ENCODE measurements at regions not wholly inside any gene's neighbourhood (a gene's known extent, or its start where the extent isn't known, plus 50 kb on each side); places are given as distances from the start of the nearest gene placed in this dataset.
"Not testable (repeated sequence)": the region's sequence is repeated elsewhere in the genome, so short reads cannot be mapped to it uniquely, and the experiment has no call there.

DNA sequence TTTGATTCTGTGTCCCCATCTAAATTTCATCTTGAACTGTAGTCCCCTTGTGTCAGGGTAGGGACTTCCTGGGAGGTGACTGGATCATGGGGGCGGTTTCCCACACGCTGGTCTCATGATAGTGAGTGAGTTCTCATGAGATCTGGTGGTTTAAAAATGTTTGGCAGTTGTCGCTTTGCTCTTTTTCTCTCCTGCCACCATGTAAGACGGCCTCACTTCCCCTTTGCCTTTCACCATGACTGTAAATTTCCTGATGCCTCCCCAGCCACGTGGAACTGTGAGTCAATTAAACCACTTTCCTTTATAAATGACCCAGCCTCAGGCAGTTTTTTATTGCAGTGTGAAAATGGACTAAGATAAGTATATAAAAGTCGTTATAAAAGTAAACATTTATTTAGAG lies 80.5 kb upstream of the SGK1 start:
- H3K4me1 ChIP-seq (ENCODE audit: control insufficient read depth in 5 of 5, insufficient read depth in 5 of 5, low read length in 5 of 5) = peaks cover 0 to 2% (median 0%) of the 10 kb centered on the region in 5 donors
- H3K9ac ChIP-seq (ENCODE audit: low read length in 5 of 5) = no peak overlapping the region
- H3K4me3 ChIP-seq (ENCODE audit: low read depth in 1 of 5, low read length in 5 of 5) = no peak overlapping the region
- no peak overlapping the region for H3K27ac ChIP-seq (ENCODE audit: low read depth, low read length)
- no peaks in the 10 kb centered on the region for H3K9me3 ChIP-seq (ENCODE audit: control insufficient read depth in 5 of 5, low read length in 5 of 5)
- H3K27me3 ChIP-seq (ENCODE audit: control insufficient read depth in 5 of 5, insufficient read depth in 4 of 5, low read length in 5 of 5) = no peaks in the 10 kb centered on the region
- no peaks in the 10 kb centered on the region for H3K36me3 ChIP-seq (ENCODE audit: control insufficient read depth in 5 of 5, insufficient read depth in 5 of 5, low read length in 5 of 5)

DNA sequence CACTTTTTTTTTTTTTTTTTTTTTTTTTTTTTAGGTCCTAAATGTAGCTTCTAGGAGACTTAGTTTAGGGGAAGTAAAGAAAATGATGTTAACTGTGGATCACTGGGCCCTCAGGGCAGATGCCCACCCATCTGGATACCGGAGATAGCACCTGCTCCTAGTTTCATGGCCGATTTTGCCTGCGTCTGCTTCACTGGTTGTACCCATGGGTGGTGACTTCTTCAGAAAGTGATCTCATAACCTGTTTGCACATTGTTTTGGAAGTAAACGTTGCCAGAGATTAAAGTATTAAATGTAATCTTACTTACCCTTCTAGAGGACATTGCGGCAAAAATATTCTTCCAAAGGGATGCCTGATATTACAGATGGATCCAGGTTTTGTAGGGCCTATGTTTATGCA lies 79.8 kb upstream of the SGK1 start:
- H3K4me3 ChIP-seq (ENCODE audit: low read depth in 1 of 5, low read length in 5 of 5) = no peak overlapping the region
- H3K27ac ChIP-seq (ENCODE audit: low read depth, low read length) = no peak overlapping the region
- no peaks in the 10 kb centered on the region for H3K36me3 ChIP-seq (ENCODE audit: control insufficient read depth in 5 of 5, insufficient read depth in 5 of 5, low read length in 5 of 5)
- peaks cover 0 to 2% (median 0%) of the 10 kb centered on the region in 5 donors for H3K4me1 ChIP-seq (ENCODE audit: control insufficient read depth in 5 of 5, insufficient read depth in 5 of 5, low read length in 5 of 5)
- H3K27me3 ChIP-seq (ENCODE audit: control insufficient read depth in 5 of 5, insufficient read depth in 4 of 5, low read length in 5 of 5) = no peaks in the 10 kb centered on the region
- H3K9me3 ChIP-seq (ENCODE audit: control insufficient read depth in 5 of 5, low read length in 5 of 5) = no peaks in the 10 kb centered on the region
- H3K9ac ChIP-seq (ENCODE audit: low read length in 5 of 5) = no peak overlapping the region

DNA sequence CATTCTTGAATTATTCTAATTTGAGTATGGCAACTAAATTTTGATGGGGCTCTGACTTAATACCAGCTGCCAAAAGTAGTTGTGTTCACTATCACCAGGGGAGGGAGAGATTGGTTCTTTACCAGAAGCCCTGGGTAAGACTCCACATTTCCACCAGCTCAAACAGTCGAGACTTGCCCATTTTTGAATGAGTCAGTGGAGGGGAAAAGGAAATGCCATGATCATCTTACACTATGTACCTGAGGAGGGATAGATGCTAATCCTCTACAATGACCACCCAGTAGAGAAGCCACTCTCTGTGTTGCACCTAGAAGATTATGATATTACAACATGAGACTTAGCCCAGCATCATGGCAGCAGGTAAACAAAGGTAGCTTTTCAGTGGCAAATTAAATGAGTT lies 77.0 kb upstream of the SGK1 start:
- H3K27ac ChIP-seq (ENCODE audit: low read depth, low read length) = no peak overlapping the region
- H3K27me3 ChIP-seq (ENCODE audit: control insufficient read depth in 5 of 5, insufficient read depth in 4 of 5, low read length in 5 of 5) = no peaks in the 10 kb centered on the region
- H3K4me1 ChIP-seq (ENCODE audit: control insufficient read depth in 5 of 5, insufficient read depth in 5 of 5, low read length in 5 of 5) = peaks cover 0 to 2% (median 0%) of the 10 kb centered on the region in 5 donors
- no peaks in the 10 kb centered on the region for H3K36me3 ChIP-seq (ENCODE audit: control insufficient read depth in 5 of 5, insufficient read depth in 5 of 5, low read length in 5 of 5)
- H3K4me3 ChIP-seq (ENCODE audit: low read depth in 1 of 5, low read length in 5 of 5) = no peak overlapping the region
- no peaks in the 10 kb centered on the region for H3K9me3 ChIP-seq (ENCODE audit: control insufficient read depth in 5 of 5, low read length in 5 of 5)
- H3K9ac ChIP-seq (ENCODE audit: low read length in 5 of 5) = no peak overlapping the region

DNA sequence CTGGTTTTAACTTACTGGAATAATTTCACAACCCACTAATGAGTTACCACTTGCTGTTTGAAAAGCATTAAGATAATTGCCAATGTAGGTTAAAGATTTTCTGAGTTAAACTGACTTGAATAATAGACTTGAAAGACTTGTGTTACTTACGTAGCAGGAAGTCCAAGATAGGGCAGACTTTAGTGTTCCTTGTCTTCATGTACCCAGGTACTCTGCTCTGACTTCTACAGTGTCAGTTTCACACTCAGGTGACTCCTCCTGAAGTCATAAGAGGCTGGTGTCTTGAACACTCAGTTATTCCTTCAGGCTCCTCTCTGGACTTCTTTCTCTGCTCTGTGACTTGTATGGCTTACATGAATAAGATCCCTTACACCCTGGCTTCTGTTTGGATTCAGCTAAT lies 76.3 kb upstream of the SGK1 start:
- Histone ChIP-seq H3K4me1 (ENCODE audit: control insufficient read depth in 5 of 5, insufficient read depth in 5 of 5, low read length in 5 of 5) (peaks cover 0 to 2% (median 0%) of the 10 kb centered on the region in 5 donors), H3K9me3 (ENCODE audit: control insufficient read depth in 5 of 5, low read length in 5 of 5) (no peaks in the 10 kb centered on the region), H3K27ac (ENCODE audit: low read depth, low read length) (no peak overlapping the region)

DNA sequence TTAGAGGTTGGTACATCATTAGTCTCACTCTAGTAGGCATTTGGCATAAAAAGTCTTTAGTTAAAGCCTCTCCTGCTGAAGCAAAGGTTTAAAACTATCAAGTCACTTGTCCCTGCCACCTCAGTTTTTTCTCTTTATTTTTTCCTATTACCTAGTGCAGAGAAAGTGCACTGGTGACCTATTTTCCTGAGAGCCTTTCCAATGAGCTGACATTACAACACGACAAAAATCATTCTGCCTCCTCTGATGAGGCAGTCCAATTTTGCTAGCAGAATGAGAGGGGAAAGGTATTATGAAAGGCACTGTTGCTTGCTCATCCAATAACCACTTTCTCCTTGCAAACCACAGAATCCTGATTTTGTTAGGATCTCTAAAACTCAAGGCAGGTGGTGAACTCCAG lies 73.3 kb upstream of the SGK1 start:
- no peaks in the 10 kb centered on the region for H3K4me1 ChIP-seq (ENCODE audit: control insufficient read depth in 5 of 5, insufficient read depth in 5 of 5, low read length in 5 of 5)
- no peaks in the 10 kb centered on the region for H3K27me3 ChIP-seq (ENCODE audit: control insufficient read depth in 5 of 5, insufficient read depth in 4 of 5, low read length in 5 of 5)
- no peak overlapping the region for H3K9ac ChIP-seq (ENCODE audit: low read length in 5 of 5)
- no peaks in the 10 kb centered on the region for H3K36me3 ChIP-seq (ENCODE audit: control insufficient read depth in 5 of 5, insufficient read depth in 5 of 5, low read length in 5 of 5)
- no peak overlapping the region for H3K27ac ChIP-seq (ENCODE audit: low read depth, low read length)
- H3K9me3 ChIP-seq (ENCODE audit: control insufficient read depth in 5 of 5, low read length in 5 of 5) = no peaks in the 10 kb centered on the region
- no peak overlapping the region for H3K4me3 ChIP-seq (ENCODE audit: low read depth in 1 of 5, low read length in 5 of 5)

More for the DNA sequence above, 76.3 kb upstream of the SGK1 start:
- Histone ChIP-seq H3K4me3 (ENCODE audit: low read depth in 1 of 5, low read length in 5 of 5) (no peak overlapping the region), H3K36me3 (ENCODE audit: control insufficient read depth in 5 of 5, insufficient read depth in 5 of 5, low read length in 5 of 5) (no peaks in the 10 kb centered on the region), H3K27me3 (ENCODE audit: control insufficient read depth in 5 of 5, insufficient read depth in 4 of 5, low read length in 5 of 5) (no peaks in the 10 kb centered on the region), H3K9ac (ENCODE audit: low read length in 5 of 5) (no peak overlapping the region)

DNA sequence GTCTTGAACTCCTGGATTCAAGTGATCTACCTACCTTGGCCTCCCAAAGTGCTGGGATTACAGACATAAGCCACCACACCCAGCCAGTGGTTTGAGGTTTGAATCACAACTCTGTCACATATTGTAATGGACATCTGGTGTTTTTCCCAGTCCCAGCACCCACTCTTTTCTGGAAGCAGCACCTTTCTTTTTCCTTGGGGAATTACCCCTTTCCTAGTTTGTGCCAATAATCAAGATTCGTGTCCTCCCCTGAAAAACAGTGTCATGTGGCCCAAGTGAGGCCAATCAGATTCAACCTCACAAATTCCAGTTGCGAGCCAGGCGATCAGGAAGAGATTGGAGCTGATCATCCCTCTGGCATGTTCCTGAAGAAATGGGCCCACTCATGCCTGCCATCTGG lies 71.7 kb upstream of the SGK1 start:
- H3K4me1 ChIP-seq (ENCODE audit: control insufficient read depth in 5 of 5, insufficient read depth in 5 of 5, low read length in 5 of 5) = no peaks in the 10 kb centered on the region
- no peak overlapping the region for H3K9ac ChIP-seq (ENCODE audit: low read length in 5 of 5)
- H3K27ac ChIP-seq (ENCODE audit: low read depth, low read length) = no peak overlapping the region
- no peaks in the 10 kb centered on the region for H3K9me3 ChIP-seq (ENCODE audit: control insufficient read depth in 5 of 5, low read length in 5 of 5)
- H3K36me3 ChIP-seq (ENCODE audit: control insufficient read depth in 5 of 5, insufficient read depth in 5 of 5, low read length in 5 of 5) = no peaks in the 10 kb centered on the region
- H3K4me3 ChIP-seq (ENCODE audit: low read depth in 1 of 5, low read length in 5 of 5) = no peak overlapping the region
- no peaks in the 10 kb centered on the region for H3K27me3 ChIP-seq (ENCODE audit: control insufficient read depth in 5 of 5, insufficient read depth in 4 of 5, low read length in 5 of 5)

DNA sequence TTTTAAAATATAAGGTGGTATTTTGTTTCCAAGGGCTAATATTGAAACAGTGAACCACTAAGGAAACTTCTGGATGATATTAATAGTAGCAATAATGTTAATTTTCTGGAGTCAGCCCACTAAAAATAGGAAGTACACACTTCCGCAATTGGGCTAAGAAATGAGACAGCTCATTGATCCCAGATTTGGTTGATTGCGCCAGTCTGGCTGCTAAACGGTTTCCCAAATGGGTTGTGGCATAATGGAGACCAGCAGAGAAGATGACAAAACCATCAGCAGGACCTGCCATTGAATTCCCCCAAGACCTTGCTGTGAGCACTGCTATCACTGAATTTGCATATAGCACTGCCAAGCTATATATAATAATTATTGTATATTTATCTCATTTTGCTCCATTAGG lies 71.2 kb upstream of the SGK1 start:
- Histone ChIP-seq H3K4me3 (ENCODE audit: low read depth in 1 of 5, low read length in 5 of 5) (no peak overlapping the region), H3K36me3 (ENCODE audit: control insufficient read depth in 5 of 5, insufficient read depth in 5 of 5, low read length in 5 of 5) (no peaks in the 10 kb centered on the region), H3K27me3 (ENCODE audit: control insufficient read depth in 5 of 5, insufficient read depth in 4 of 5, low read length in 5 of 5) (no peaks in the 10 kb centered on the region), H3K27ac (ENCODE audit: low read depth, low read length) (no peak overlapping the region), H3K9me3 (ENCODE audit: control insufficient read depth in 5 of 5, low read length in 5 of 5) (no peaks in the 10 kb centered on the region), H3K9ac (ENCODE audit: low read length in 5 of 5) (no peak overlapping the region), H3K4me1 (ENCODE audit: control insufficient read depth in 5 of 5, insufficient read depth in 5 of 5, low read length in 5 of 5) (no peaks in the 10 kb centered on the region)

DNA sequence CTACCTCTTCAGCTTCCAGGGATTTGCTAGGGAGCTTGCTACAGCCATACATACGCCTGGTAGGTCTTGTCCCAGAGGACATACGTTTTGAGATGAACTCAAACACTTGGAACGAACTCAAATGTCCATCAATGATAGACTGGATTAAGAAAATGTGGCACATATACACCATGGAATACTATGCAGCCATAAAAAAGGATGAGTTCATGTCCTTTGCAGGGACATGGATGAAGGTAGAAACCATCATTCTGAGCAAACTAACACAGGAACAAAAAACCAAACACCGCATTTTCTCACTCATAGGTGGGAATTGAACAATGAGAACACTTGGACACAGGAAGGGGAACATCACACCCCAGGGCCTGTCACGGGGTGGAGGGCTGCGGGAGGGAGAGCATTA lies 68.6 kb upstream of the SGK1 start:
- H3K27me3 ChIP-seq (ENCODE audit: control insufficient read depth in 5 of 5, insufficient read depth in 4 of 5, low read length in 5 of 5); H3K4me3 ChIP-seq (ENCODE audit: low read depth in 1 of 5, low read length in 5 of 5); H3K9ac ChIP-seq (ENCODE audit: low read length in 5 of 5); H3K4me1 ChIP-seq (ENCODE audit: control insufficient read depth in 5 of 5, insufficient read depth in 5 of 5, low read length in 5 of 5); H3K9me3 ChIP-seq (ENCODE audit: control insufficient read depth in 5 of 5, low read length in 5 of 5); H3K27ac ChIP-seq (ENCODE audit: low read depth, low read length); H3K36me3 ChIP-seq (ENCODE audit: control insufficient read depth in 5 of 5, insufficient read depth in 5 of 5, low read length in 5 of 5): not testable (repeated sequence)

DNA sequence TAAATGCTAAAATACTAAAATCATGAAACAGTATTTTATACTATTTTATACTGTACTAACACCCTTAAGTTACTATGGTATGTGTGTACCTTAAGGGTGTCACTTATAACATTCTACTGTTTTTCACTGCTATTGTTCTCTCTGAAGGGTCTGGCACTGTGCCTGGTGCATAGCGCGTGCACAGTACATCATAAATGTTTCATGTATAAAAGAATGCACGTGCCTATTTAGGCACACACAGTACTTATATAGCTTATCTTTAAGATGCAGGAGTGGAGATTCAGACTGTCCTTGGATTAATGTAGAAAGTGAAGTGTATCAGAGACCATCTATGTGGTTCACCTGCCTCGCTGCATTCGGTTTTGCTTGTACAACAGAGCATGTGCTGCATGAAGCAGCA lies 64.0 kb upstream of the SGK1 start:
- Histone ChIP-seq H3K9me3 (ENCODE audit: control insufficient read depth in 5 of 5, low read length in 5 of 5) (no peaks in the 10 kb centered on the region), H3K4me1 (ENCODE audit: control insufficient read depth in 5 of 5, insufficient read depth in 5 of 5, low read length in 5 of 5) (peaks cover 0 to 11% (median 0%) of the 10 kb centered on the region in 5 donors), H3K27me3 (ENCODE audit: control insufficient read depth in 5 of 5, insufficient read depth in 4 of 5, low read length in 5 of 5) (no peaks in the 10 kb centered on the region), H3K4me3 (ENCODE audit: low read depth in 1 of 5, low read length in 5 of 5) (no peak overlapping the region), H3K27ac (ENCODE audit: low read depth, low read length) (no peak overlapping the region), H3K9ac (ENCODE audit: low read length in 5 of 5) (no peak overlapping the region), H3K36me3 (ENCODE audit: control insufficient read depth in 5 of 5, insufficient read depth in 5 of 5, low read length in 5 of 5) (no peaks in the 10 kb centered on the region)

DNA sequence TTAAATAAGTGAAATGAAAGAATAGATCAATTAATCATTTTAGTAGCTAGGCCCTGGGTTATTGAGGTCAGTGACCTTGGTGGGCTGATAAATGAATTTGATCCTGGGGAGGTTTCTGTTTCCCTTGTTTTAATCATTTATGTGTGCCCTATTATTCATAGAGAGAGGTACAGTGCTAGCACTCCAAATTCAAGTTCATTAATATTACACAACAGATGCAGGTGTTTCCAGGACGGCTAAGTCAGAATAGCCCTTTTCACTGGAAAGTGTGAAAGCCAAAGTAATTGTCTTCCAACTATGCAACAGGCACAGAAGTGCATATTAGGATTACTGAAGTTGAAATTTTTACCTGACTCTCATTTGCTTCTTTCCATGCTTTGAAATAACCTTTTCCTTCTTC lies 61.7 kb upstream of the SGK1 start:
- Histone ChIP-seq H3K36me3 (ENCODE audit: control insufficient read depth in 5 of 5, insufficient read depth in 5 of 5, low read length in 5 of 5) (no peaks in the 10 kb centered on the region), H3K4me1 (ENCODE audit: control insufficient read depth in 5 of 5, insufficient read depth in 5 of 5, low read length in 5 of 5) (peaks cover 0 to 11% (median 0%) of the 10 kb centered on the region in 5 donors), H3K27me3 (ENCODE audit: control insufficient read depth in 5 of 5, insufficient read depth in 4 of 5, low read length in 5 of 5) (no peaks in the 10 kb centered on the region), H3K9ac (ENCODE audit: low read length in 5 of 5) (no peak overlapping the region), H3K27ac (ENCODE audit: low read depth, low read length) (no peak overlapping the region), H3K4me3 (ENCODE audit: low read depth in 1 of 5, low read length in 5 of 5) (no peak overlapping the region), H3K9me3 (ENCODE audit: control insufficient read depth in 5 of 5, low read length in 5 of 5) (no peaks in the 10 kb centered on the region)

DNA sequence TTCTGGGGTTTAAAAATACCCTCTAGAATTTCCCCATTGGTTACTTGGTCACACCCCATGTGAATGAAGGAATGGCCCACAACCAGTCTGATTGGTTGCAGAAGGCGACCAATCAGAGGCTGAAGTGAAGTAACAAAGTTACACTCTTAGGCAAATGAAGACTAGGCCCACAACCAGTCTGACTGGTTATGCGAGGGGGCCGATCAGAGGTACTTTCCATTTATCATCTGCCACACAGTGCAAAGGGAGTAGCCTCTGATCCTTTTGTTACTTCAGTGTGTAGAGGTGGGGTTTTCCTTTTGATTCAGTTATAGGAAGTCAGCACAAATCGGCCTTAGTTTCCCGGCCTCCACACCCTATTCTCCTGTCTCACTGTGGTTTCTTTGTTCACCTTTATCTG lies 61.2 kb upstream of the SGK1 start:
- Histone ChIP-seq H3K4me1 (ENCODE audit: control insufficient read depth in 5 of 5, insufficient read depth in 5 of 5, low read length in 5 of 5) (peaks cover 0 to 11% (median 0%) of the 10 kb centered on the region in 5 donors), H3K27me3 (ENCODE audit: control insufficient read depth in 5 of 5, insufficient read depth in 4 of 5, low read length in 5 of 5) (no peaks in the 10 kb centered on the region), H3K9me3 (ENCODE audit: control insufficient read depth in 5 of 5, low read length in 5 of 5) (no peaks in the 10 kb centered on the region), H3K36me3 (ENCODE audit: control insufficient read depth in 5 of 5, insufficient read depth in 5 of 5, low read length in 5 of 5) (no peaks in the 10 kb centered on the region), H3K27ac (ENCODE audit: low read depth, low read length) (no peak overlapping the region), H3K9ac (ENCODE audit: low read length in 5 of 5) (no peak overlapping the region), H3K4me3 (ENCODE audit: low read depth in 1 of 5, low read length in 5 of 5) (no peak overlapping the region)

Measured in subcutaneous abdominal adipose tissue (tissue), 5 donors.